ENCODE measurements at regions not wholly inside any gene's neighbourhood (a gene's known extent, or its start where the extent isn't known, plus 50 kb on each side); places are given as distances from the start of the nearest gene placed in this dataset.
A peak's percentile ranks its signal among the peaks of the same experiment; 100 is the strongest.
"Not testable (repeated sequence)": the region's sequence is repeated elsewhere in the genome, so short reads cannot be mapped to it uniquely, and the experiment has no call there.

- Histone ChIP-seq H3K4me2 (ENCODE audit: extremely low read depth, insufficient read depth, low read length) (no peak overlapping the region), H3K79me2 (ENCODE audit: control insufficient read depth, insufficient read depth, low read length) (no peaks in the 10 kb centered on the region), H3K27me3 (ENCODE audit: control insufficient read depth, insufficient read depth, low read length) (no peaks in the 10 kb centered on the region), H3K9ac (ENCODE audit: insufficient read depth, low read length) (no peak overlapping the region), H4K20me1 (ENCODE audit: control insufficient read depth, extremely low read depth, insufficient read depth, low read length) (no peaks in the 10 kb centered on the region), H3K4me3 (replicated peaks in 1 of 4; ENCODE audit: control extremely low read depth in 1 of 4, insufficient read depth in 1 of 4, low read depth in 3 of 4, low read length in 4 of 4) (no peak overlapping the region), H3K9me3 (ENCODE audit: control insufficient read depth, insufficient read depth, low read depth, low read length) (no peaks in the 10 kb centered on the region), H2AFZ (ENCODE audit: low read length) (no peak overlapping the region), H3K27ac (ENCODE audit: insufficient read depth, low read length) (no peak overlapping the region), H3K36me3 (ENCODE audit: control insufficient read depth, insufficient read depth, low read length) (no peaks in the 10 kb centered on the region), H3K4me1 (ENCODE audit: control insufficient read depth, extremely low read depth, insufficient read depth, low read length) (no peaks in the 10 kb centered on the region)
- DNase-seq (ENCODE audit: low read depth in 2 of 2) = no peak
- TF ChIP-seq CTCF (conservative IDR thresholded peaks at IDR 0.05 in 1 of 2, IDR thresholded peaks at IDR 0.05 in 1 of 2; ENCODE audit: low read depth in 1 of 2, low read length in 2 of 2) = no peak
- TF ChIP-seq EZH2 (IDR thresholded peaks at IDR 0.05; ENCODE audit: low read length, missing control alignments) = no peak
These were observed 93.7 kb downstream of the PRR15 start for GRCh38 chr7:29657288-29657687.

DNA sequence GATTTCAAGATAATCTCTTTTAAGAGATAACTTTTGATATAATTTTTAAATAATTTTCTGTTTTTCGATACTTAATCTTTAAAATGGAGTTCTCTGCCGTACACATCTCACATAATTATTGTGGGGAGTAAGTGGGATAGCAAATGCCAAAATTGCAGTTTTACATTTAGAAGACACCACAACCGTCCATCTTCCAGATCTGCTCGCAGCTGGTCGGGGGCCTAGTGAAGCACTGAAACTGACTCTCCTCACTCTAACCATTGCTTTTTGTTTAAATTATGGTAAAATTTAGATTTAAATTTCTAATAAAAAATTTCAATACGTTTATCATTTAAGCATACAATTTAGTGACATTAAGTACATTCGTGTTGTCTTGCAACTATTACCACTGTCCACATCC is 94.2 kb downstream of the PRR15 start:
- H2AFZ ChIP-seq (ENCODE audit: low read length) = no peak overlapping the region
- H3K4me3 ChIP-seq (replicated peaks in 1 of 4; ENCODE audit: control extremely low read depth in 1 of 4, insufficient read depth in 1 of 4, low read depth in 3 of 4, low read length in 4 of 4) = no peak overlapping the region
- no peak overlapping the region for H3K27ac ChIP-seq (ENCODE audit: insufficient read depth, low read length)
- no peak overlapping the region for H3K4me2 ChIP-seq (ENCODE audit: extremely low read depth, insufficient read depth, low read length)
- H3K9me3 ChIP-seq (ENCODE audit: control insufficient read depth, insufficient read depth, low read depth, low read length) = no peaks in the 10 kb centered on the region
- no peaks in the 10 kb centered on the region for H3K36me3 ChIP-seq (ENCODE audit: control insufficient read depth, insufficient read depth, low read length)
- DNase-seq (ENCODE audit: low read depth in 2 of 2) = no peak
- no peak for TF ChIP-seq CTCF (conservative IDR thresholded peaks at IDR 0.05 in 1 of 2, IDR thresholded peaks at IDR 0.05 in 1 of 2; ENCODE audit: low read depth in 1 of 2, low read length in 2 of 2)
- TF ChIP-seq EZH2 (IDR thresholded peaks at IDR 0.05; ENCODE audit: low read length, missing control alignments) = no peak
- no peak overlapping the region for H3K9ac ChIP-seq (ENCODE audit: insufficient read depth, low read length)
- H3K4me1 ChIP-seq (ENCODE audit: control insufficient read depth, extremely low read depth, insufficient read depth, low read length) = no peaks in the 10 kb centered on the region
- H3K79me2 ChIP-seq (ENCODE audit: control insufficient read depth, insufficient read depth, low read length) = no peaks in the 10 kb centered on the region
- H4K20me1 ChIP-seq (ENCODE audit: control insufficient read depth, extremely low read depth, insufficient read depth, low read length) = no peaks in the 10 kb centered on the region
- H3K27me3 ChIP-seq (ENCODE audit: control insufficient read depth, insufficient read depth, low read length) = no peaks in the 10 kb centered on the region

GRCh38 chr7:29659213-29659612 is 95.6 kb downstream of the PRR15 start:
- H3K36me3 ChIP-seq (ENCODE audit: control insufficient read depth, insufficient read depth, low read length); H3K9ac ChIP-seq (ENCODE audit: insufficient read depth, low read length); H4K20me1 ChIP-seq (ENCODE audit: control insufficient read depth, extremely low read depth, insufficient read depth, low read length); H3K27me3 ChIP-seq (ENCODE audit: control insufficient read depth, insufficient read depth, low read length); H3K79me2 ChIP-seq (ENCODE audit: control insufficient read depth, insufficient read depth, low read length); H3K4me1 ChIP-seq (ENCODE audit: control insufficient read depth, extremely low read depth, insufficient read depth, low read length); H3K4me3 ChIP-seq (replicated peaks in 1 of 4; ENCODE audit: control extremely low read depth in 1 of 4, insufficient read depth in 1 of 4, low read depth in 3 of 4, low read length in 4 of 4); DNase-seq (ENCODE audit: low read depth in 2 of 2); H2AFZ ChIP-seq (ENCODE audit: low read length); H3K27ac ChIP-seq (ENCODE audit: insufficient read depth, low read length); H3K4me2 ChIP-seq (ENCODE audit: extremely low read depth, insufficient read depth, low read length); H3K9me3 ChIP-seq (ENCODE audit: control insufficient read depth, insufficient read depth, low read depth, low read length): not testable (repeated sequence)

DNA sequence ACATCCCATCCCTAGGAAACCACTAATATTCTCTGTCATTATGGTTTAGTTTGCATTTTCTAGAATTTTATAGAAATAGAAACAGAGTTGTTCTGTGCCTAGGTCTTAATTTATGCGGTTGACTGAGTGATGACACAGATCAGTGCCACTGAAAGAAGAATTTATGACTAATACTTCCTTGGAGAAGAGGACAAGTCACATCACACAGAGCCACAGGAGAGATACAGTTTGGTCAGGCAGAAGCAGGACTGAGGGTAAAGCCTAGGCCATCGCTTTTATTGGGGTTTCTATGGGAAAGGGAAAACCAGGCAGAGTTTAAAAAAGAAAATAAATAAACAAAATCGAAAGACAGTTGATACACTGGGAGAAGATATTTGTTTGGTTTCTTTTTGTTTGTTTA is 99.3 kb downstream of the PRR15 start:
- H3K79me2 ChIP-seq (ENCODE audit: control insufficient read depth, insufficient read depth, low read length); H3K4me1 ChIP-seq (ENCODE audit: control insufficient read depth, extremely low read depth, insufficient read depth, low read length); H3K4me2 ChIP-seq (ENCODE audit: extremely low read depth, insufficient read depth, low read length); H3K9me3 ChIP-seq (ENCODE audit: control insufficient read depth, insufficient read depth, low read depth, low read length); H2AFZ ChIP-seq (ENCODE audit: low read length); H4K20me1 ChIP-seq (ENCODE audit: control insufficient read depth, extremely low read depth, insufficient read depth, low read length); H3K27ac ChIP-seq (ENCODE audit: insufficient read depth, low read length); H3K4me3 ChIP-seq (replicated peaks in 1 of 4; ENCODE audit: control extremely low read depth in 1 of 4, insufficient read depth in 1 of 4, low read depth in 3 of 4, low read length in 4 of 4); H3K27me3 ChIP-seq (ENCODE audit: control insufficient read depth, insufficient read depth, low read length); H3K36me3 ChIP-seq (ENCODE audit: control insufficient read depth, insufficient read depth, low read length); H3K9ac ChIP-seq (ENCODE audit: insufficient read depth, low read length): not testable (repeated sequence)
- peak in 1 of 2 donors; percentile 12 for DNase-seq (ENCODE audit: low read depth in 2 of 2)

- not testable (repeated sequence) for H3K4me1 ChIP-seq (ENCODE audit: control insufficient read depth, extremely low read depth, insufficient read depth, low read length); H3K79me2 ChIP-seq (ENCODE audit: control insufficient read depth, insufficient read depth, low read length); H2AFZ ChIP-seq (ENCODE audit: low read length); H3K4me2 ChIP-seq (ENCODE audit: extremely low read depth, insufficient read depth, low read length); H3K9me3 ChIP-seq (ENCODE audit: control insufficient read depth, insufficient read depth, low read depth, low read length); H3K27me3 ChIP-seq (ENCODE audit: control insufficient read depth, insufficient read depth, low read length); H3K9ac ChIP-seq (ENCODE audit: insufficient read depth, low read length); H3K4me3 ChIP-seq (replicated peaks in 1 of 4; ENCODE audit: control extremely low read depth in 1 of 4, insufficient read depth in 1 of 4, low read depth in 3 of 4, low read length in 4 of 4); H3K27ac ChIP-seq (ENCODE audit: insufficient read depth, low read length); DNase-seq (ENCODE audit: low read depth in 2 of 2); H3K36me3 ChIP-seq (ENCODE audit: control insufficient read depth, insufficient read depth, low read length); H4K20me1 ChIP-seq (ENCODE audit: control insufficient read depth, extremely low read depth, insufficient read depth, low read length)
These were observed 101.4 kb downstream of the PRR15 start for GRCh38 chr7:29664999-29665398.
